NCI-H748 treated with DMSO at 0.1 percent for 48 hours (cell line): ENCODE measurements at regions not wholly inside any gene's neighbourhood (a gene's known extent, or its start where the extent isn't known, plus 50 kb on each side); places are given as distances from the start of the nearest gene placed in this dataset.
"Not testable (repeated sequence)": the region's sequence is repeated elsewhere in the genome, so short reads cannot be mapped to it uniquely, and the experiment has no call there.

Source experiments
- DNase-seq: peaks from one replicate; lab custom pipeline; 2025; lab: John Stamatoyannopoulos, UW

DNA sequence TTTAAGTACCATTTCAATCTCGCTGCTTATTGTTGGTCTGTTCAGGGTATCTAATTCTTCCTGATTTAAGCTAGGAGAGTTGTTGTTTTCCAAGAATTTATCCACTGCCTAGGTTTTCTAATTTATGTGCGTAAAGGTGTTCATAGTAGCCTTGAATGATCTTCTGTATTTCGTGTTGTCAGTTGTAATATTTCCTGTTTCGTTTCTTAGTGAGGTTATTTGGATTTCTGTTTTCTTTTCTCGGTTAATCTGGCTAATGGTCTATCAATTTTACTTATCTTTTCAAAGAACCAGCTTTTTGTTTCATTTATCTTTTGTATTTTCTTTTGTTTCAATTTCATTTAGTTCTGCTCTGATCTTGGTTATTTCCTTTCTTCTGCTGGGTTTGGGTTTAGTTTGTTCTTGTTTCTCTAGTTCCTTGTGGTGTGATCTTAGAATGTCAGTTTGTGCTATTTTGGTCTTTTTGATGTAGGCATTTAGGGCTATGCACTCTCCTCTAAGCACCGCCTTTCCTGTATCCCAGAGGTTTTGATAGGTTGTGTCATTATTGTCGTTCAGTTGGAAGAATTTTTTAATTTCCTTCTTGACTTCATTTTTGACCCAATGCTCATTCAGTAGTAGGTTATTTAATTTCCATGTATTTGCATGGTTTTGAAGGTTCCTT is 92.5 kb upstream of the CSRP2 start:
- DNase-seq, result not testable (repeated sequence)

- DNase-seq, result no peak
Measured at GRCh38 chr12:76967181-76967885, 88.5 kb upstream of the CSRP2 start.

- no peak for DNase-seq
Measured at GRCh38 chr12:76964784-76965571, 86.2 kb upstream of the CSRP2 start.

DNA sequence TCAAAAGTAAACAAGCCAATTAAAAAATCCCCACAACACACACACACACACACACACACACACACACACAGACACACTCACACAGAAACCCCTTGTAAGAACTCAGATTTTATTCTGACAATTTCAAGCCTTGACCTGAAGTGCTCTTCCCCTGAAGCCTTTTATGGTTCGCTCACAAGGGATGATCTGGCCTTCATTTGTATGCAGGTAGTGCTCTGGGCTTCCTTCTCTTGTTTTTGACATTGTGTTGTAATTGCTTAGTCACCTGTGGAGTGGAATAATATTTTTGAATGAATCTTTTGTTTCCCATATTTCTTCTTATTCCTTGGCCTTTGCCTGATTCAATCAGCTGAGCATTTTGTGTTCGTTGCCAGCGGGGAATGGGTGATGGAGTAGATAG is 83.3 kb upstream of the CSRP2 start:
- DNase-seq, result no peak

GRCh38 chr12:76957301-76957700 is 78.5 kb upstream of the CSRP2 start:
- DNase-seq, result no peak

GRCh38 chr12:76952995-76953394 is 74.2 kb upstream of the CSRP2 start:
- DNase-seq, result peak; percentile 14

DNA sequence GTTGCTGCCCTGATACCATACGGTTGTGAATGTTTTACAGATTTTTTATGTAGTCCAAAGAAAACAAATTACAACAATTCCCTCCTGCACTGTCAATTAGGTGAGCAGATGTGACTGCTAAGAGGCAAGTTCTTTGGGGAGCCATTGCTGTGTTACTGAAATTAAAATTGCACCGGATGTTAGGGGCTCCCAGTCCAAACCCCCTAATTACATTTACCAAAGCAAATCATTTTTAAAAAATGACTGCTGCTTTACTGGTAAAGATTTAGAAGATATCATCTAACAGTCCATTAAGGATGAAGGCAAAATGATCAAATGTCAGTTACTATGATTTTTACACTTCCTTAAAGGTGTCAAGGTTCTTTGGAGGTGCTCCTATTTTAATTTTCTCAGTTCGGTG is 70.1 kb upstream of the CSRP2 start:
- no peak for DNase-seq

DNA sequence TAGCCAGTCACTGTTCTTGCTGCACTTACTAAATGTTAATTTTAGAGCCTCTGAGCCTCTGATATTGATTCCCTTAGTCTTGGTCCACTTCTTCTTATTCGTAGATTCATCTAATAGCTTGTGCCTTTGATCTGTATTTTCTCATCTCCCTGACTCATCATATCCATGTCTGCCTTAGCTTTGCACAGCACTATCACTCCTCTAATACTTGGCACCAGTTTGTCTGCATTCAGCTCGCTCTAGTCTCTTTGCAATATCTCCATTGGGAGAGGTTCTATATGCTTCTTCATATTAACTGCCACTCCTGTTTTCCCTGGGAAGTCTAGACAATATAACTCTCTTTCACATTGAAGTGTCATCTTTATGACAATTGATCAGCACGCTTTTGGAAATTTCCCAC is 68.5 kb upstream of the CSRP2 start:
- DNase-seq, result no peak

- DNase-seq, result no peak
Measured at GRCh38 chr12:76946446-76946845, 67.6 kb upstream of the CSRP2 start.

DNA sequence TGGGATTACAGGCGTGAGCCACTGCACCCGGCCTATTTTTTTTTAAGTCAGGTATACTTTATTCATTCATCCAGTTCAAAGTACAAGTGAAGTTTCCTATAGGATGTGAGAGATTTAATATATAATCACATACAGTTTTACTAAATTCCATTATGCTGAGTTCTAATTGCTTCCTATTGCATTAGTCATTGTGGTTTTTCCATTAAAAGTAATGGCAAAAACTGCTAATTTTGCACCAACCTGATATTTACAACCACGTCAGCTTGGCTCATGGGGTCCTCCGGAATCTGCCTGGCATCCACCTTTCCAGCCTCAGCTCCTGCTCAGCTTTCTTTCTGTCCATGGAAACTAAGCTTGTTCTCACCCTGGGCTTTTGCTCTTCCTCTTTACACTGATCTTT is 67.0 kb upstream of the CSRP2 start:
- DNase-seq, result no peak

DNA sequence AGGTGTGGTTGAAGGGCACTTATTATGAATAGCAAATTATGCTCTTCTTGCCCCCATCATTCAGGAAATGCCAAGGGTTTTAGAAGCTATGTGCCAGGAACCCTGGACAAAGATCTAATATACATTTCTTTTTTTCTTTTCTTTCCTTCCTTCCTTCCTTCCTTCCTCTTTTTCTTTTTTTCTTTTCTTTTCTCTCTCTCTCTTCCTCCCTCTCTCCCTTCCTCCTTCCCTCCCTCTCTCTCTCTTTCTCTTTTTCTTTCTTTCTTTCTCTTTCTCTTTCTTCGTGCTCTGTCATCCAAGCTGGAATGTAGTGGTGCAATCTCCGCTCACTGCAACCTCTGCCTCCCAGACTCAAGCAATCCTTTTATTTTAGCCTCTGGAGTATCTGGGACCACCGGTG is 66.1 kb upstream of the CSRP2 start:
- no peak for DNase-seq

DNA sequence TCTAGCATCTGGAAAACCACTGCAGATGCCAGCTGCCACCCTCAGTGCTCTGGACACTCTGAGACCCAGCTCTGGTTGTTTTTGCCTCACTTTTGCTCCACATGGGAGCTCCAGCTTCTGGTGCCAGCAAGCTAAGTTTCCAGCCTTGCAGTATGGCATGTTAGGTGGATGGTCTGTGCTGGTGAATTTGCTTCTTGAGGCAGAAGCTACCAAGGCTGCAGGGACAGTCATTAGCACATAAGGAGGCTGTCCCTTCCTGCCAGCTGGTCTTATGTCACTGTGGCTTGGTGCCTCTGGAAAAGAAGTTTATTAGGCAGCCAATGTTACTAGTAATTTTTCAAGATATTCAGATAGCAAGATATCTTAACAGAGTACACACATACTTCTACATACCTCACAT is 64.2 kb upstream of the CSRP2 start:
- no peak for DNase-seq

DNA sequence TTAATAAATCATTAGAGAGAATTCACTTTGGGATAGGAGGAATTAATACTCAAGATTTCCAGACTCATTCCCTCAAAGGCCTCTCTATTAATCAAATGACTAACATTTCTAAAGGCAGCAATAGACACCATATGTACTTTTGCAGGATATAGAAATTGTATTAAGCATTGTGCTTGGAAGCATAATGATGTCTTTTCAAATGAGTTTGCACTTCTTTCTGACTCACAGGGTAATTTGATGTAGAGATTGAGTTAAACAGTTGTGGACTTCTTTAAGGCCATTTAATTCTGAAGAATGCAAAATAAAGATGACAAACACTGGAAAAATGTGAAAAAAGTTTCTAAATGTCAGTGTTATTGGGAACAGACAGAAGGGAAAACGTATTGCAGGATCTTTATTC is 63.4 kb upstream of the CSRP2 start:
- DNase-seq, result no peak

- DNase-seq, result no peak
Measured at GRCh38 chr12:76940671-76941445, 62.0 kb upstream of the CSRP2 start.

- no peak for DNase-seq
Measured at GRCh38 chr12:76939701-76940100, 60.9 kb upstream of the CSRP2 start.

GRCh38 chr12:76936275-76937193 is 57.7 kb upstream of the CSRP2 start:
- DNase-seq, result no peak

DNA sequence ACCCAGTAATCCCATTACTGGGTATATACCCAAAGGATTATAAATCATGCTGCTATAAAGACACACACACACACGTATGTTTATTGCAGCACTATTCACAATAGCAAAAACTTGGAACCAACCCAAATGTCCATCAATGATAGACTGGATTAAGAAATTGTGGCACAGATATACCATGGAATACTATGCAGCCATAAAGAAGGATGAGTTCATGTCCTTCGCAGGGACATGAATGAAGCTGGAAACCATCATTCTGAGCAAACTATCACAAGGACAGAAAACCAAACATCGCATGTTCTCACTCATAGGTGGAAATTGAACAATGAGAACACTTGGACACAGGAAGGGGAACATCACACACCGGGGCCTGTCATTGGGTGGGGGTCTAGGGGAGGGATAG is 54.6 kb upstream of the CSRP2 start:
- DNase-seq, result not testable (repeated sequence)

DNA sequence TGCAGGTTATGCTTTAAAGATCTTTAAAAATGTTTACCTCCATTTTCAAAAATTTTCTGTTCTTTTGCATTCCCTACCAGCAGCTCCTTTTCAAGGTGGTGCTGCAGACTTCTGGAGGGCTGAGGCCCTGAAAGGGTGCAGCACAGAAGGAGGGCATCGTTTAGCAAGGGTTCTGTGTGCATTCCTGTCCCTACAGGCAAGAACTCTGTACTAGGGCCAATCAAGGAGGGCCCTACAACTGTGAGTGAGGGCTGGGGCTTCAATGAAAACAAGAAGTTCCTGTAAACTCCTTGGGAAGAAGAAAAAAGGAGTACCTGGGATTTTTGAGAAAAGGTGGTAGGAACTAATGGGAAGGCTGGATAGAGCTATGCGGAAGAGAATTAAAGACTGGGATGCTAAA is 50.7 kb upstream of the CSRP2 start:
- no peak for DNase-seq
